Chondrocyte (in vitro differentiated cells): ENCODE measurements at regions not wholly inside any gene's neighbourhood (a gene's known extent, or its start where the extent isn't known, plus 50 kb on each side); places are given as distances from the start of the nearest gene placed in this dataset.

Source experiments
- DNase-seq: peaks from one replicate; pipeline ENCODE4 v3.0.0; 2021; ENCODE audit warnings: mixed read lengths, low spot score
- H3K27ac Mint-ChIP-seq: one replicate; pipeline ENCODE4 v1.8.0; 2021; ENCODE audit warnings: mild to moderate bottlenecking, moderate library complexity, mixed read lengths; ENCODE audit not compliant: unreplicated experiment
- H3K27me3 Mint-ChIP-seq: 2 replicates; pipeline ENCODE4 v1.8.0; 2021; ENCODE audit warnings: low read depth, mixed read lengths
- H3K36me3 Mint-ChIP-seq: 2 replicates; pipeline ENCODE4 v1.8.0; 2021; ENCODE audit warnings: low read depth, mixed read lengths
- H3K4me1 Mint-ChIP-seq: 2 replicates; pipeline ENCODE4 v1.8.0; 2021; ENCODE audit warnings: low read depth, mild to moderate bottlenecking, mixed read lengths
- H3K4me3 Mint-ChIP-seq: one replicate; pipeline ENCODE4 v1.8.0; 2021; ENCODE audit warnings: mild to moderate bottlenecking, moderate library complexity, mixed read lengths; ENCODE audit not compliant: unreplicated experiment
- H3K9me3 Mint-ChIP-seq: 2 replicates; pipeline ENCODE4 v1.8.0; 2021; ENCODE audit warnings: low read depth, mixed read lengths
- TF ChIP-seq, protein P1 (sequence below): fragments of 200-600 bp; sonication (generic); IDR thresholded peaks from 2 replicates; pipeline ENCODE4 v1.5.0; 2021; ENCODE audit warnings: antibody characterized with exemption, mild to moderate bottlenecking, moderate library complexity

DNA sequence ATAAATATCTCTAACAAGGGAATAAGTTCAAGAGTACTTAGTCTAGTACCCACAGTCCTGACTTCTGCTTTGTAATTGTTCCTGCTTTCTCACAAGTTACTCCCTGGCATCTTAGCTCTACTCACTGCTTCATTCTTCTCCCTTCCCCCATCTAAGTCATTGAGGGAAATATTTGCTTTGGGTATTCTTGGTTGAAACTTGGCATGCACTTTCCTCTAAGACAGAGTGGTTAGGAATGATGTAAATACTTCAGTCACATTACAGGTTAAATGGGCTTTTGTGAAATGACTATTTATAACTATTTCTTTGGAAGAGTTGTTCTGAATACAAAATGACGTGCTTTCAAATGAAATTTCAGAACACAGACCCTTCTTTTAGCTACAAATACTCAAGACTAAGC lies 67.7 kb upstream of the PLEKHG1 start:
- Mint-ChIP-seq H3K27me3 (no peaks in the 10 kb centered on the region), H3K4me1 (peaks cover 16% of the 10 kb centered on the region), H3K4me3 (no peak overlapping the region), H3K9me3 (no peaks in the 10 kb centered on the region), H3K27ac (no peak overlapping the region), H3K36me3 (no peaks in the 10 kb centered on the region)
- TF ChIP-seq, protein P1, sequence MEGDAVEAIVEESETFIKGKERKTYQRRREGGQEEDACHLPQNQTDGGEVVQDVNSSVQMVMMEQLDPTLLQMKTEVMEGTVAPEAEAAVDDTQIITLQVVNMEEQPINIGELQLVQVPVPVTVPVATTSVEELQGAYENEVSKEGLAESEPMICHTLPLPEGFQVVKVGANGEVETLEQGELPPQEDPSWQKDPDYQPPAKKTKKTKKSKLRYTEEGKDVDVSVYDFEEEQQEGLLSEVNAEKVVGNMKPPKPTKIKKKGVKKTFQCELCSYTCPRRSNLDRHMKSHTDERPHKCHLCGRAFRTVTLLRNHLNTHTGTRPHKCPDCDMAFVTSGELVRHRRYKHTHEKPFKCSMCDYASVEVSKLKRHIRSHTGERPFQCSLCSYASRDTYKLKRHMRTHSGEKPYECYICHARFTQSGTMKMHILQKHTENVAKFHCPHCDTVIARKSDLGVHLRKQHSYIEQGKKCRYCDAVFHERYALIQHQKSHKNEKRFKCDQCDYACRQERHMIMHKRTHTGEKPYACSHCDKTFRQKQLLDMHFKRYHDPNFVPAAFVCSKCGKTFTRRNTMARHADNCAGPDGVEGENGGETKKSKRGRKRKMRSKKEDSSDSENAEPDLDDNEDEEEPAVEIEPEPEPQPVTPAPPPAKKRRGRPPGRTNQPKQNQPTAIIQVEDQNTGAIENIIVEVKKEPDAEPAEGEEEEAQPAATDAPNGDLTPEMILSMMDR = no peak
- no peak for DNase-seq

DNA sequence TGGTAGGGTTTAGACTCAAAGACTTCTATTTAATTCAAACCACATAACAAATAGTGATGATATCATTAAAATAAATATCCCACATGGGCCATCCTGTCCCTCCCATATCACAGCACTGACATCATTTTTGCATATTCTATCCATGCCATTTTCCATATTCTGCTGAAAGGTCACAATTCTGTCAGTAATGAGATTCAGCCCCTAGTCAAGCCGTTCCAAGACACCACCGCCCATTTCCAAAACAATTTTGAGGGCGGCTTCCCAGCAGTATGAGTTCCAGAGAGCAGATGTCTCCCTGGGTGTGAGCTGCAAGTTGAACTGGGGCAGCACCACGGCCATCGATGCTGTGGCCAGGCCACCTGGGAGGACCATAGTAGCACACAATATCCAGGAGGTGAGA lies 65.1 kb upstream of the PLEKHG1 start:
- Mint-ChIP-seq H3K27ac (no peak overlapping the region), H3K9me3 (peaks cover 3% of the 10 kb centered on the region), H3K4me3 (no peak overlapping the region), H3K4me1 (no peaks in the 10 kb centered on the region), H3K27me3 (peaks cover 2% of the 10 kb centered on the region), H3K36me3 (peaks cover 4% of the 10 kb centered on the region)
- no peak for DNase-seq
- TF ChIP-seq, protein P1 = no peak

DNA sequence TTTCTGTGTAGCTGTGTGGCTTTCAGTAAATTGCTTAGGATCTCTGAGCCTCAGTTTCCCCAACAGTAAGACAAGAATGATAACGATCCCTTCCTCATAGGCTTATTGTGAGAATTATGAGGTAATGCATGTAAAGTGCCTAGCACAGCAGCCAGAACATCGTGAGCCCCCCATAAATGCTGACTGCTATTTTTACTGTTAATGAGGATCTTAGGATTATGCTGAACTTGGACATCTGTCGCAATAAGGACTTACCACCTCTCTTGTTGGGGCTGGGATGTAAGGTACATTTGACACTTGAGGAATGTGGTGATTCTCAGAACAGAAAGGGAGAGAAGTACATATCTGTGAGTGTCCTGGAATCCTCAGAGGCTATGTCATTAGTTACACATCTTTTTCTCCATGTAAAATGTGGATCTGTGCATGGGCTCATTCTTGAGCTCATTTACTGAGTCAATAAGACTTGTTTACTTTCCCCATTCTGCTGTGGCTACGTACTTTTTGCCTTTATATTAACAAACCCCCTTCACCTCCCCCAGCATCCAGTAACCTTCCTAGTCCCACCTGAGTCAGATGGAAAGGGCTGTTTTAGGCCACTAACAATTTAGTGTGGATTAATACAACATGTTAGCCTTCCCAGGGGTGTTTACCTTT lies 64.4 kb upstream of the PLEKHG1 start:
- TF ChIP-seq, protein P1 = no peak
- no peak overlapping the region for H3K4me3 Mint-ChIP-seq
- H3K9me3 Mint-ChIP-seq = peaks cover 3% of the 10 kb centered on the region

DNA sequence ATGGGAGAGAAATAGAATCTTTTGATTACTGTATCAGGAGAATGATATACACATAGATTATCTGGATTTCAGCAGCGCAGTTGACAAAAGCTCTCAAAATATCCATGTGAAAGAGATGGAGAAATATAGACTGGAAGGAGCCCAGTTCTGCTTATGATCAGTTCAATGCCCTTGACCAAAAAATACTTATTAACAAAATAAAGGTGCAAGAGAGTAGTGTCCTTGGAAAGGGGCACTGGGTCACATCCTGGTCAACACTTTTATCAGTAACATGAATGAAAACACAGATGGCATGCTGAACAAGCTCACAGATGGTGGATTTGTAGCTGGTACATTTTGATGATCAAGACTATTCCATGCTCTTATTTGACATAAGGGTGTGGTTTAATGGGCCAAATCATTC lies 63.9 kb upstream of the PLEKHG1 start:
- Mint-ChIP-seq H3K4me3 (no peak overlapping the region), H3K36me3 (peaks cover 4% of the 10 kb centered on the region), H3K27me3 (peaks cover 2% of the 10 kb centered on the region), H3K4me1 (no peaks in the 10 kb centered on the region), H3K9me3 (peaks cover 3% of the 10 kb centered on the region), H3K27ac (no peak overlapping the region)
- TF ChIP-seq, protein P1 = no peak
- no peak for DNase-seq

More for the DNA sequence above, 64.4 kb upstream of the PLEKHG1 start:
- peaks cover 4% of the 10 kb centered on the region for H3K36me3 Mint-ChIP-seq
- H3K27ac Mint-ChIP-seq = no peak overlapping the region
- peaks cover 2% of the 10 kb centered on the region for H3K27me3 Mint-ChIP-seq
- DNase-seq = no peak
- no peaks in the 10 kb centered on the region for H3K4me1 Mint-ChIP-seq

DNA sequence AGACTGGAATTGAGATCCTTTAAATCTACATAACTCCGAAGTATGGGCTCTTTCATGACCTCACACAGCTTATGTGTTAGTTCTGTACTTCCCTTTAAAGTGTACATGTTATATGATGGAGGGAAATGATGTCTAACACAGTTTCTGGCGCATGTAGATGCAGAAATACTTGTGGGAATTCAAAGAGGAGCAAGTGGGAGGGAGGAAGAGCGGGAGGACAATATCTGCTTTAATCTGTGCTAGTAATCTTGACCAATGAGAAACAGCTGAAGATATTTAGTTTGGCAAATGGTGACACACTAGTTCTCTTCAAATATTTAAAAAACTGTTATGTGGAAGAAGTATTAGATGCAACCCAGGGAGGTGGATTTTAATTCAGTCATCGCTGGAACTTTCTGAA lies 62.9 kb upstream of the PLEKHG1 start:
- peaks cover 3% of the 10 kb centered on the region for H3K9me3 Mint-ChIP-seq

More for the DNA sequence above, 62.9 kb upstream of the PLEKHG1 start:
- Mint-ChIP-seq H3K27me3 (peaks cover 2% of the 10 kb centered on the region), H3K36me3 (peaks cover 4% of the 10 kb centered on the region), H3K4me3 (no peak overlapping the region), H3K27ac (no peak overlapping the region), H3K4me1 (no peaks in the 10 kb centered on the region)
- TF ChIP-seq, protein P1 = no peak
- DNase-seq = no peak
